Muscle of leg (tissue), 3 donors: ENCODE measurements at regions not wholly inside any gene's neighbourhood (a gene's known extent, or its start where the extent isn't known, plus 50 kb on each side); places are given as distances from the start of the nearest gene placed in this dataset.

Experiments
- DNase-seq: peaks from one replicate; pipeline ENCODE4 v3.0.0; 2013
- H3K27ac ChIP-seq: one replicate; pipeline ENCODE4 v1.5.1; 2013; ENCODE audit warnings: mild to moderate bottlenecking, low read length, control low read depth
- H3K27me3 ChIP-seq: one replicate; pipeline ENCODE4 v1.6.1; 2013; ENCODE audit warnings: low read length; ENCODE audit not compliant: control insufficient read depth, insufficient read depth
- H3K36me3 ChIP-seq: one replicate; pipeline ENCODE4 v1.6.1; 2013; ENCODE audit warnings: low read length; ENCODE audit not compliant: control insufficient read depth, insufficient read depth
- H3K4me1 ChIP-seq: one replicate; pipeline ENCODE4 v1.6.1; 2013; ENCODE audit warnings: low read length; ENCODE audit not compliant: control insufficient read depth, insufficient read depth
- H3K4me3 ChIP-seq: one replicate; pipeline ENCODE4 v1.5.1; 2013; ENCODE audit warnings: low read length, control low read depth
- H3K9me3 ChIP-seq: replicated peaks from 2 replicates; pipeline ENCODE4 v1.6.1; 2013; ENCODE audit warnings: low read depth, low read length; ENCODE audit not compliant: control insufficient read depth
- WGBS: methylation state at CpG from one replicate; pipeline ENCODE4 v1.1.5; 2013; ENCODE audit warnings: missing lambda C conversion rate; ENCODE audit not compliant: insufficient coverage; 5-methylcytosine and 5-hydroxymethylcytosine counted together

DNA sequence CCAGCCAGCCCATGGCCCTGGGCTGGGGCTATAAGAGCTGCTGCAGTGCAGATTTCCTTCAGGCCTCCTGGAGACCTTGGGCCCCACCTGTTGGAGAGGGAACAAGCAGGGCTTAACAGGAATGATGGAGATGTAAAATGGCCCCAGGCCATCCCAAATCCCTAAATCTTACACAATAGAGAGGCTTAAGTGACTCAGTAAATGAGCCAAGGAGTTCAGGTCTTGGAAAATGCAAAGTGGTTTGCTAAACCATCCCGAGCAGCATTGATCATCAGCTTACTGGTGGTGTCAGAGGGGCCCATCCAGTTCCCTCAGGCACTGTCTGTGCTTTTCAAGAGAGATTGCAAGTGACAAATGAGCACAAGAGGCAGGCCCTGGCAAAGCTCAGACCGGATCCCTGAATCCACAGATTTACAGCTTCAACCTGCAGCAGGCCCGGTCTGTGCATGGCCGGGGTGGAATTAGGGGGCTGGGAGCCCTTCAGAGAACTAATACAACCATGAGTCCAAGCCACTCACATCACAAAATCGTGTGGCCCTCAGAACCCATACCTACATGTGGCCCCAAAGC lies 325.4 kb downstream of the UACA start:
- H3K36me3 ChIP-seq: no peaks in the 10 kb centered on the region
- H3K27me3 ChIP-seq: peaks cover 28% of the 10 kb centered on the region
- DNase-seq: no peak
- no peak overlapping the region for H3K27ac ChIP-seq
- no peaks in the 10 kb centered on the region for H3K4me1 ChIP-seq
- no peaks in the 10 kb centered on the region for H3K9me3 ChIP-seq
- H3K4me3 ChIP-seq: no peak overlapping the region
- WGBS: 54% methylated on average over 3 of the region's 5 CpGs

DNA sequence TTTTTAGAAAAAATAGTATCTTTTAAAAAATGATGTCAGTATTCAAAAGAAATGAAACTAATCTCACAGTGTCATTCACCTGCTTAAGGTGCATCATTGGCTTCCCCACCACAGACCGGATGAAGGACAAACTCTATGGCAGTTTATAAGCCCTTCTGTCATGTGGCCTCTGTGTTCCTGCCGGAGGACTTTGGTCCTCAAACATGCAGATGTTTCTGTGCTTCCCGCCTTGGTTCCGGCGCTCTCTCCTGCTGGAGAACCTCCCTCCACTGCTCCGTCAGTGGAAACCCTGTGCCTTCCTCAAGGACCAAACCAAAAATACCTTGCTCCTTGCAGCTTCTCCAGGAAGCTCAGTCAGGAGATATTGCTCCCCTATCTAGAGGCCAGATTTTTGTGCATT lies 326.3 kb downstream of the UACA start:
- no peaks in the 10 kb centered on the region for H3K4me1 ChIP-seq
- no peak overlapping the region for H3K27ac ChIP-seq
- no peak for DNase-seq
- H3K27me3 ChIP-seq: peaks cover 22% of the 10 kb centered on the region
- WGBS: 98% methylated on average over 5 of the region's 6 CpGs
- no peak overlapping the region for H3K4me3 ChIP-seq
- H3K9me3 ChIP-seq: no peaks in the 10 kb centered on the region
- no peaks in the 10 kb centered on the region for H3K36me3 ChIP-seq

DNA sequence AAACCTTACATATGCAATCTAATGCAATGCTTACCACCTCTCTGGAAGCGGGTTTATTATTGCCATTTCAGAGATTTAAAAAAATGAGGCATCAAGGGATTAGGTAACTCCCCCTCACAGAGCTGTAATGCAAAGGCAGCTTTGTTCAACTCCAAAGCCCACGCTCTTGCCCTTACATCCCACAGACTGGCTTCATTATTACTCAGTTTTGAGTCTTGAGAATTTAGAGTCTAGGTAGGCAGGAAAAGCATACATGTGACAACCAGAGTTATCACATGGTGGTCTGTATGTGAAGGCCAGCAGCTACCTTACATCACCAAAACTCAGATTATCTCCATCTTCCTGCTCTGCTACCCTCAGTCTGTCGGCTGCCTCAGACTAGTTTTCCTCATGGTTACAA lies 326.9 kb downstream of the UACA start:
- H3K36me3 ChIP-seq: no peaks in the 10 kb centered on the region
- WGBS: no CpG with 5 or more reads among the region's 3 CpGs
- H3K27me3 ChIP-seq: peaks cover 18% of the 10 kb centered on the region
- H3K4me1 ChIP-seq: no peaks in the 10 kb centered on the region
- no peak overlapping the region for H3K27ac ChIP-seq
- no peak for DNase-seq
- H3K9me3 ChIP-seq: no peaks in the 10 kb centered on the region
- H3K4me3 ChIP-seq: no peak overlapping the region

DNA sequence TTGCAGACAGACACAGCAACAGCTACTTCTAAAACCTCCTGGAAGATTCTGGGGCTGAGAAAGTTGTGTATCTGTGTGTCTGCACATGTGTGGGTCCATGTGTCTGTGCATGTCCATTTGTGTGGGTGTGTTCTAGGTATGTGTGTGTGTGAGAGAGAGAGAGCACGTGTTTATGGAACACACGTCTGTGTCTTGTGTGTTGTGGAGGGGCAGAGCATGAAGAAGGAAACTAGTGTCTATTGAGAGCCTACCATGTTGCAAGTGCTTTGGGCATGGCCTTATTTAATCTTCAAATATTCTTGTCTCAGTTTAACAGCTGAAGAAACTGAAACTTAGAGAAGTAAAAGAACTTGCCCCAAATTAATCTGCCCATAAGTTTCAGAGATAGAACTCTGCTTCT lies 327.5 kb downstream of the UACA start:
- H3K27ac ChIP-seq: no peak overlapping the region
- 82% methylated on average over 2 of the region's 2 CpGs for WGBS
- no peaks in the 10 kb centered on the region for H3K9me3 ChIP-seq
- no peaks in the 10 kb centered on the region for H3K36me3 ChIP-seq
- peaks cover 17% of the 10 kb centered on the region for H3K27me3 ChIP-seq
- DNase-seq: no peak
- no peaks in the 10 kb centered on the region for H3K4me1 ChIP-seq
- no peak overlapping the region for H3K4me3 ChIP-seq

DNA sequence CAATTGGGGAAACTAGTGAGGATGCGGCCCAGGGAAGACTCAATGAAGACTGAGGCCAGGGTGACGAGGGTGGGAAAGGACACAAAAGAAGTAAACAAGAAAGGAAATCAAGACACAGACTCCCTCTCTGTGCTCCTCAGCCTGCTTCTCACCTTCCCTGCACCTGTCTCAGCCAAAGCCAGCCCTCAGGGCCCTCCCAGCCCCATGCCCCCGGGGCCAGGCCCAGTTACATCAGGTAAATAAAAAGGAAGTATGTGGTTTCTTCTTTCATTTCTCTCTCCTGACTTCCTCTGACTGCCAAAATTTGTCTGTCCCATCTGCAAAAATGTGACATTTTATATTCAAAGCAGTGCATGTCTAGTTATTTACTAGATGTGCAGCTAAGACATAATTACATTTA lies 328.0 kb downstream of the UACA start:
- no peaks in the 10 kb centered on the region for H3K9me3 ChIP-seq
- WGBS: no CpG with 5 or more reads among the region's 3 CpGs

DNA sequence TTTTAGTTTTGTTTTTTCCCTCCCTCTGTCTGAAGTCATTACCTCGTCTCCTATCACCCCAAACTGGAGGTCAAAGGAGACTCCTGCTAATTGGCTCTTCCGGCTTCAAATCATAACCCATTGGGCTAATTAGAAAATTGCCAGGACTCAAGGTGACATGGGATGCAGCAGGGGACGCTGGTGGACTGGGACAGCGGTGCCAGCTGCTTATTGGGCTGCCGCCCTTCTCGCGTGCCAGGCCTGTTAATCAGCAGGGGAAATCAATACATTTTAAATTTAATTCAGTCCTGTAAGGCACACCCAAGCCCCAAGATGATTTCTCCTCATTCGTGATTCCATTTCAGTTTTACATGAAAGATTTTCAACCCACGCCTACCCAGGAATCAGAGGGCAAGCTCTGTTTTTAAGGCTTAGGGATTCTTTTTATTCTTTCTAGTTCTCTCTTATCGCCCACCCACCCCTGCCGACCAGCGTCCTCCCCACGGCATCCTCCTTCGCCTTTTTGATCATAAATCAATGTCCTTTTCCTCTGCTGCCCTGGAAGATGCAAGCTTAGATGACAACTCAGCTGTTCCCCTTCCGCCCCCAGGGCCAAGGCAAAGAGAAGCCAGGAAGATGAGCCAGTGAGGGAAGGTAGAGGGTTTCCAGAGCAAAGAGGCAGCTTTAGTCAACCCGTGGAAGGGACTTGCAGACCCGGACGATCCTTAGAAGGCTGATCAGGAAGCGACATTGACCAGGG lies 329.6 kb downstream of the UACA start:
- Histone ChIP-seq H3K36me3 (no peaks in the 10 kb centered on the region), H3K4me3 (no peak overlapping the region), H3K4me1 (no peaks in the 10 kb centered on the region), H3K9me3 (peaks cover 2% of the 10 kb centered on the region), H3K27me3 (peaks cover 6% of the 10 kb centered on the region), H3K27ac (no peak overlapping the region)
- WGBS: 64% methylated on average over 11 of the region's 19 CpGs
- no peak for DNase-seq

More for the DNA sequence above, 328.0 kb downstream of the UACA start:
- Histone ChIP-seq H3K27me3 (peaks cover 12% of the 10 kb centered on the region), H3K27ac (no peak overlapping the region), H3K36me3 (no peaks in the 10 kb centered on the region), H3K4me3 (no peak overlapping the region), H3K4me1 (no peaks in the 10 kb centered on the region)
- DNase-seq: no peak

DNA sequence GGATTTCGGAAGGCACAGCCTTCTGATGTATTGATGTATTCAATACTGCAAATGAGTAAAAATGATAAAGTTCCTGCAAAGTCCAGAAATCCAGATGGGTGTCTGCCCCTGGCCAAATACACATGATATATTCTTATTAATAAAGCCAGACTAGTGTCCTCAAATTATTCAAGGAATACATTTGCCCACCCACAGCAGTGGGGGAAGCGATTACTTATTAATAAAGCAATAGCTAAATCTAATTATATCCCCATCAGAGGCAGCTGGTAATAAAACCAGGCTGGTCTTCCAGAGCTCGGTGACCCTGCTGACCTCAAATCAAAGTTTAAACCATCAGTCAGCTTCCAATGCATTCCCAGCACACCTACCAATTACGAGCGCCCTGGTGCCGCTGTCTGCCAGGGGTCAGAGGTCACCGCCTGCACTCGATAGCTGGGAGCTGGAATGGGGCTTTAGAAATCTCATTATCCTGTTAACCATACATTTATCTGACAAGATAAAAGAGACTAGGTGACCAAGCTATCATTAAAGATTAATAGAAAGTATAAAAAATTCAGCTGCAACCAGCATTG lies 330.3 kb downstream of the UACA start:
- no peak overlapping the region for H3K4me3 ChIP-seq
- no peak for DNase-seq
- H3K9me3 ChIP-seq: peaks cover 2% of the 10 kb centered on the region
- H3K36me3 ChIP-seq: no peaks in the 10 kb centered on the region
- H3K27ac ChIP-seq: no peak overlapping the region
- H3K4me1 ChIP-seq: no peaks in the 10 kb centered on the region
- 43% methylated on average over 1 of the region's 8 CpGs for WGBS
- peaks cover 4% of the 10 kb centered on the region for H3K27me3 ChIP-seq

DNA sequence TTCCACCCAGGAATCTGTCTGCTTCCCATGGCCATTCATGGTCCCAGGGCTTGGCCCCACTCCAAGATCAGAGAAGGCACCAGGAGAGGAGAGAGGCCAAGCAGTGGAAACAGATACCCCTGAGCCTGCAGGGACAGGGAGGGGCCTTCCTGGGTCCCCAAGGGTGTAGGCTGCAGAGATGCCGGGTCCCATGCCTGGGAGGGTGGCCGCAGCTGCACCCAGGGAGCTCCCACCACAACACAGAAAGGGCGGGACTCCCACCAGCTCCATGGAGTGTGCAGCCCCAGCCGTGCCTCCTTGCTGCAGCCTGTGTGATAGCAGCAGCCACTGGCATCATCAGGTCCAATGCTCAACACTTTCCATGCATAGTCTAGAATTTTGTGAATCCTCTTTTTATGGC lies 331.5 kb downstream of the UACA start:
- WGBS: 71% methylated on average over 4 of the region's 4 CpGs
- Histone ChIP-seq H3K36me3 (no peaks in the 10 kb centered on the region), H3K27me3 (peaks cover 2% of the 10 kb centered on the region), H3K4me3 (no peak overlapping the region), H3K9me3 (peaks cover 2% of the 10 kb centered on the region), H3K4me1 (no peaks in the 10 kb centered on the region), H3K27ac (no peak overlapping the region)
- no peak for DNase-seq

DNA sequence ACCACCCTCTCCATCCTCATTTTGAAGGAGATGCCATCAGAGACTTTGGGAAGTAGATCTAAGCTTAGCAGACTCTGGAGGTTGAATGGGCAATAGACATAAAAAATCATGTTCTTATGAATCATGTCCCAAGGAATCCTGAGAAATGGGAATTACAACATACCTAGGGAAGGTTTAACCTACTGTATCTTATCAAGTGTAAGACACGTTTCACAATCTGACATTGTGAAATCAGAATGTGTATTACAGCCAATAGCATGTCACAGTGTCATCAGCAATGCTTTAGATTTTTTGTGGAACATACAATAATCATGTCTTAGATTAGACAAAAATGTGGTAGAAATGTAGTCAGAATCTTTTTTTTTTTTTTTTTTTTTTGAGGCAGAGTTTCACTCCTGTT lies 332.4 kb upstream of the TLE3 start:
- Histone ChIP-seq H3K4me3 (no peak overlapping the region), H3K9me3 (peaks cover 2% of the 10 kb centered on the region), H3K27ac (no peak overlapping the region), H3K4me1 (no peaks in the 10 kb centered on the region), H3K36me3 (no peaks in the 10 kb centered on the region), H3K27me3 (peaks cover 3% of the 10 kb centered on the region)
- no CpG with 5 or more reads among the region's 1 CpG for WGBS
- no peak for DNase-seq

DNA sequence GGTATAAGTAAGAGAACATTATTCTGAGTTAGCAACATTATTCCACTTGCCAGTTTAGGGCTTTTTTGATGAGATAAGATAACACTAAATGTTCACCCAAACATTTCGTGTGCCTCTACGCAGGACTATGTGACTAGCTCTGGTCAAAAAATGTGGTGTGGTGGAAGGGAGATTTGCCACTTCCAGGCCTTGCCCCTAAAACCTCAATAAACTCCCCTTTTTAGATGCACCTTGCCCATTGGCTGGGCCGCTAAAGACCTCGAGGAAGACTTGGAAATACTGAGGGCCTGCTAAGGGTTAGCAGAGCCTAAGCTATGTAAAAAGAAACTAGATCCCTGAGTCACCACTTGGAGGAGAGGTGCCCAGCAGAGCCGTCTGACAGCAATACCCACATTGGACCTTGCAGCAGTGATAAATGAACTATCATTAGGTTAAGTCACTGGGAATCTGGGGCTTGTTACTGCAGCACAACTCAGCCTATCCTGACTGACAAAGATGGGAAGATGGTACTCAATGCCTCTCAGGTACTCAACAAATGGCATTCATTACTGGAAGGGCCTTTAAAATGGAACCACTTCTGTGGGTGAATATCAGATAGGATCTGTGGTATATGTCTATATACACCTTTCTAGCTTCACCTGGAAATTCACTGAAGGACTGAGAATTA lies 331.5 kb upstream of the TLE3 start:
- Histone ChIP-seq H3K4me1 (no peaks in the 10 kb centered on the region), H3K4me3 (no peak overlapping the region), H3K27ac (no peak overlapping the region), H3K36me3 (no peaks in the 10 kb centered on the region), H3K9me3 (peaks cover 2% of the 10 kb centered on the region), H3K27me3 (peaks cover 5% of the 10 kb centered on the region)
- DNase-seq: no peak
- WGBS: 70% methylated on average over 2 of the region's 5 CpGs
